DND-41 (cell line): ENCODE measurements at regions not wholly inside any gene's neighbourhood (a gene's known extent, or its start where the extent isn't known, plus 50 kb on each side); places are given as distances from the start of the nearest gene placed in this dataset.

ENCODE experiments used
- CTCF ChIP-seq: IDR thresholded peaks from 2 replicates; pipeline ENCODE4 v1.5.1; 2012; ENCODE audit warnings: borderline replicate concordance, low read length, moderate library complexity, mild to moderate bottlenecking; ENCODE audit not compliant: poor library complexity, severe bottlenecking; ENCODE audit errors: extremely low read depth
- EZH2 ChIP-seq: IDR thresholded peaks from 3 replicates; pipeline ENCODE4 v1.6.1; 2012; ENCODE audit warnings: borderline replicate concordance, low read depth, mild to moderate bottlenecking, moderate library complexity, low read length, inconsistent platforms; ENCODE audit not compliant: severe bottlenecking

GRCh38 chr4:16967722-16968121 lies 69.3 kb upstream of the LDB2 start:
- TF ChIP-seq CTCF (no peak), EZH2 (no peak)
